GM18511 (cell line): ENCODE measurements at regions not wholly inside any gene's neighbourhood (a gene's known extent, or its start where the extent isn't known, plus 50 kb on each side); places are given as distances from the start of the nearest gene placed in this dataset.

Experiments
- ATAC-seq: cut with Tn5 transposase; IDR thresholded peaks from one replicate; pipeline ENCODE4 v1.9.1; 2021; ENCODE audit warnings: mild to moderate bottlenecking, moderate library complexity; ENCODE audit not compliant: unreplicated experiment

- no peak for ATAC-seq
These were observed 362.3 kb downstream of the MAFB start for GRCh38 chr20:40326784-40327183.

GRCh38 chr20:40325006-40325568 is 363.9 kb downstream of the MAFB start:
- ATAC-seq, result no peak

GRCh38 chr20:40323361-40323794 is 365.7 kb downstream of the MAFB start:
- ATAC-seq, result no peak

- no peak for ATAC-seq
These were observed 366.1 kb downstream of the MAFB start for GRCh38 chr20:40322941-40323340.

GRCh38 chr20:40320517-40321011 is 368.5 kb downstream of the MAFB start:
- no peak for ATAC-seq

- no peak for ATAC-seq
These were observed 369.1 kb downstream of the MAFB start for GRCh38 chr20:40319741-40320516.

GRCh38 chr20:40319056-40319455 is 370.0 kb downstream of the MAFB start:
- no peak for ATAC-seq

GRCh38 chr20:40317156-40317790 is 371.8 kb downstream of the MAFB start:
- ATAC-seq, result no peak

GRCh38 chr20:40314278-40314677 is 374.8 kb downstream of the MAFB start:
- no peak for ATAC-seq

- no peak for ATAC-seq
These were observed 375.3 kb downstream of the MAFB start for GRCh38 chr20:40313730-40314129.

GRCh38 chr20:40309731-40310130 is 379.3 kb downstream of the MAFB start:
- ATAC-seq, result no peak

GRCh38 chr20:40307997-40308396 is 381.0 kb downstream of the MAFB start:
- ATAC-seq, result no peak

GRCh38 chr20:40307268-40307667 is 381.8 kb downstream of the MAFB start:
- no peak for ATAC-seq

GRCh38 chr20:40305303-40305702 is 383.7 kb downstream of the MAFB start:
- no peak for ATAC-seq

GRCh38 chr20:40304119-40304613 is 384.9 kb downstream of the MAFB start:
- ATAC-seq, result no peak

- ATAC-seq, result no peak
These were observed 394.3 kb downstream of the MAFB start for GRCh38 chr20:40294747-40295146.

- ATAC-seq, result no peak
These were observed 394.9 kb downstream of the MAFB start for GRCh38 chr20:40294175-40294574.

GRCh38 chr20:40293740-40294139 is 395.3 kb downstream of the MAFB start:
- ATAC-seq, result no peak

- no peak for ATAC-seq
These were observed 397.4 kb downstream of the MAFB start for GRCh38 chr20:40291493-40292135.

- no peak for ATAC-seq
These were observed 401.4 kb downstream of the MAFB start for GRCh38 chr20:40287683-40288082.

- no peak for ATAC-seq
These were observed 402.0 kb downstream of the MAFB start for GRCh38 chr20:40286975-40287531.
